ENCODE measurements at regions not wholly inside any gene's neighbourhood (a gene's known extent, or its start where the extent isn't known, plus 50 kb on each side); places are given as distances from the start of the nearest gene placed in this dataset.

- no peak for TF ChIP-seq CTCF (optimal IDR thresholded peaks at IDR 0.05 in 1 of 3, IDR thresholded peaks at IDR 0.05 in 1 of 3, conservative IDR thresholded peaks at IDR 0.05 in 1 of 3; ENCODE audit: extremely low read depth in 1 of 3, insufficient read depth in 2 of 3, low read length in 3 of 3)
- no peak for TF ChIP-seq EZH2 (IDR thresholded peaks at IDR 0.05; ENCODE audit: low read length)
Measured at GRCh38 chr5:167995844-167996425, 295.5 kb upstream of the WWC1 start.

Data from keratinocyte (primary cell).